Smooth muscle cell (in vitro differentiated cells): ENCODE measurements at regions not wholly inside any gene's neighbourhood (a gene's known extent, or its start where the extent isn't known, plus 50 kb on each side); places are given as distances from the start of the nearest gene placed in this dataset.

Experiments used
- DNase-seq: peaks from one replicate; lab custom pipeline; 2025; ENCODE audit not compliant: unreplicated experiment; lab: John Stamatoyannopoulos, UW
- H2AFZ ChIP-seq: fragments of 200-600 bp; sonication (generic); 2 replicates; pipeline ENCODE4 v1.6.0; 2016; ENCODE audit warnings: antibody characterized with exemption, low read depth, mild to moderate bottlenecking
- H3F3A ChIP-seq: fragments of 200-600 bp; sonication (generic); 2 replicates; pipeline ENCODE4 v1.6.0; 2017; ENCODE audit warnings: antibody characterized with exemption, low read depth
- H3K27ac ChIP-seq: fragments of 200-600 bp; sonication (generic); 2 replicates; pipeline ENCODE4 v1.5.1; 2016; ENCODE audit warnings: low read depth, mild to moderate bottlenecking
- H3K27me3 ChIP-seq: fragments of 200-600 bp; sonication (generic); 2 replicates; pipeline ENCODE4 v1.6.1; 2016; ENCODE audit warnings: low read depth, mild to moderate bottlenecking
- H3K36me3 ChIP-seq: fragments of 200-600 bp; sonication (generic); 2 replicates; pipeline ENCODE4 v1.5.1; 2016; ENCODE audit warnings: low read depth
- H3K4me1 ChIP-seq: fragments of 200-600 bp; sonication (generic); 2 replicates; pipeline ENCODE4 v1.5.1; 2016; ENCODE audit warnings: low read depth
- H3K4me2 ChIP-seq: fragments of 200-600 bp; sonication (generic); 2 replicates; pipeline ENCODE4 v1.6.0; 2016; ENCODE audit warnings: mild to moderate bottlenecking
- H3K4me3 ChIP-seq: fragments of 200-600 bp; sonication (generic); 2 replicates; pipeline ENCODE4 v1.5.1; 2016; ENCODE audit warnings: mild to moderate bottlenecking
- H3K79me2 ChIP-seq: fragments of 200-600 bp; sonication (generic); 2 replicates; pipeline ENCODE4 v1.6.0; 2016; ENCODE audit warnings: low read depth, mild to moderate bottlenecking
- H3K9ac ChIP-seq: fragments of 200-600 bp; sonication (generic); 2 replicates; pipeline ENCODE4 v1.6.0; 2016; ENCODE audit warnings: low read depth
- H3K9me3 ChIP-seq: fragments of 200-600 bp; sonication (generic); replicated peaks from 2 replicates; pipeline ENCODE4 v1.5.1; 2016; ENCODE audit warnings: low read depth
- H4K20me1 ChIP-seq: fragments of 200-600 bp; sonication (generic); 2 replicates; pipeline ENCODE4 v1.6.0; 2016; ENCODE audit warnings: low read depth
- CTCF ChIP-seq: fragments of 200-600 bp; sonication (generic); IDR thresholded peaks from 2 replicates; pipeline ENCODE4 v1.5.1; 2017; ENCODE audit warnings: borderline replicate concordance, mild to moderate bottlenecking, antibody characterized with exemption; ENCODE audit not compliant: insufficient read depth, poor library complexity, severe bottlenecking
- WGBS: methylation state at CpG from one replicate; pipeline ENCODE4 v1.1.7; 2016; ENCODE audit warnings: low lambda C conversion rate; 5-methylcytosine and 5-hydroxymethylcytosine counted together

GRCh38 chr5:53160895-53161294, 51.3 kb upstream of the MOCS2 start:
- no peak overlapping the region for H3K27ac ChIP-seq
- H2AFZ ChIP-seq, result no peak overlapping the region
- H3K27me3 ChIP-seq, result no peaks in the 10 kb centered on the region
- H3K4me2 ChIP-seq, result no peak overlapping the region
- no peaks in the 10 kb centered on the region for H4K20me1 ChIP-seq
- no peaks in the 10 kb centered on the region for H3K36me3 ChIP-seq
- no peaks in the 10 kb centered on the region for H3K9me3 ChIP-seq
- 96% methylated on average over 4 of the region's 4 CpGs for WGBS
- no peaks in the 10 kb centered on the region for H3F3A ChIP-seq
- H3K79me2 ChIP-seq, result no peaks in the 10 kb centered on the region
- no peak for TF ChIP-seq CTCF
- H3K9ac ChIP-seq, result no peak overlapping the region
- H3K4me3 ChIP-seq, result no peak overlapping the region
- no peaks in the 10 kb centered on the region for H3K4me1 ChIP-seq
- no peak for DNase-seq

- WGBS, result 21% methylated on average over 2 of the region's 2 CpGs
- DNase-seq, result no peak
- no peak for TF ChIP-seq CTCF
Measured at GRCh38 chr5:53161876-53162275, 52.3 kb upstream of the MOCS2 start.

GRCh38 chr5:53164478-53165165, 55.1 kb upstream of the MOCS2 start:
- H3K9me3 ChIP-seq, result no peaks in the 10 kb centered on the region
- H3K4me2 ChIP-seq, result no peak overlapping the region
- 98% methylated on average over 2 of the region's 2 CpGs for WGBS
- no peaks in the 10 kb centered on the region for H3K79me2 ChIP-seq
- H3F3A ChIP-seq, result peaks cover 8% of the 10 kb centered on the region
- no peaks in the 10 kb centered on the region for H3K36me3 ChIP-seq
- no peak for DNase-seq
- H3K27me3 ChIP-seq, result no peaks in the 10 kb centered on the region
- H3K4me3 ChIP-seq, result no peak overlapping the region
- no peak overlapping the region for H3K9ac ChIP-seq
- H3K27ac ChIP-seq, result no peak overlapping the region
- TF ChIP-seq CTCF, result no peak
- no peak overlapping the region for H2AFZ ChIP-seq
- H4K20me1 ChIP-seq, result no peaks in the 10 kb centered on the region
- H3K4me1 ChIP-seq, result no peaks in the 10 kb centered on the region

More at GRCh38 chr5:53161876-53162275, 52.3 kb upstream of the MOCS2 start:
- H3K4me3 ChIP-seq, result no peak overlapping the region
- H3K4me1 ChIP-seq, result no peaks in the 10 kb centered on the region
- peak overlapping the region; percentile 33 for H3K4me2 ChIP-seq
- H3K27me3 ChIP-seq, result no peaks in the 10 kb centered on the region
- H2AFZ ChIP-seq, result peak overlapping the region; percentile 54
- H3K9me3 ChIP-seq, result no peaks in the 10 kb centered on the region
- H3K36me3 ChIP-seq, result no peaks in the 10 kb centered on the region
- H4K20me1 ChIP-seq, result no peaks in the 10 kb centered on the region
- no peaks in the 10 kb centered on the region for H3K79me2 ChIP-seq
- no peak overlapping the region for H3K9ac ChIP-seq
- no peaks in the 10 kb centered on the region for H3F3A ChIP-seq
- no peak overlapping the region for H3K27ac ChIP-seq

GRCh38 chr5:53165431-53166182, 56.0 kb upstream of the MOCS2 start:
- no peak overlapping the region for H3K27ac ChIP-seq
- no peak for TF ChIP-seq CTCF
- H3F3A ChIP-seq, result peaks cover 8% of the 10 kb centered on the region
- no peaks in the 10 kb centered on the region for H3K9me3 ChIP-seq
- no peak overlapping the region for H3K9ac ChIP-seq
- H4K20me1 ChIP-seq, result no peaks in the 10 kb centered on the region
- no peaks in the 10 kb centered on the region for H3K27me3 ChIP-seq
- DNase-seq, result no peak
- no peaks in the 10 kb centered on the region for H3K4me1 ChIP-seq
- H3K36me3 ChIP-seq, result no peaks in the 10 kb centered on the region
- no peaks in the 10 kb centered on the region for H3K79me2 ChIP-seq
- H3K4me3 ChIP-seq, result no peak overlapping the region
- H2AFZ ChIP-seq, result no peak overlapping the region
- no peak overlapping the region for H3K4me2 ChIP-seq
- WGBS, result 93% methylated on average over 5 of the region's 5 CpGs
